ENCODE measurements at regions not wholly inside any gene's neighbourhood (a gene's known extent, or its start where the extent isn't known, plus 50 kb on each side); places are given as distances from the start of the nearest gene placed in this dataset.
"Not testable (repeated sequence)": the region's sequence is repeated elsewhere in the genome, so short reads cannot be mapped to it uniquely, and the experiment has no call there.

DNA sequence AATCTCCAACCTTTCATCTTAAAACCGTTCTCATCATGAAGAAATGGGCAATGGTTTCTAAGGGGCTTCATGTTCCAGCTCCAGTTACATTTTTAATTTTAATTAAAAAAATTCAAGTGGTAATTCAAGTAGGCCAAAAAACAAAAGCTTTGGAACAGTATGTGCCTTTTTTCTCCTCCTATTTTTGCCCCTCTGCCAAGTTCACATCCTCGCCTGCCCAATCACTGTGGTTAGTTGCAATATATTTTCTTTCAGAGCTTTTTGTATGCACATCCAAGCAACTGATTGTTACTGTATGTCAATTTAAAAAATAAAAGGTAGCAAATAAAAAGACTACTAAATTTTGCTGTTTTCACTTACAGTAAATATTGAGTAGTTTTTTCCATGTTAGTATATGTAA lies 99.8 kb upstream of the B3GAT2 start:
- DNase-seq, result no peak

DNA sequence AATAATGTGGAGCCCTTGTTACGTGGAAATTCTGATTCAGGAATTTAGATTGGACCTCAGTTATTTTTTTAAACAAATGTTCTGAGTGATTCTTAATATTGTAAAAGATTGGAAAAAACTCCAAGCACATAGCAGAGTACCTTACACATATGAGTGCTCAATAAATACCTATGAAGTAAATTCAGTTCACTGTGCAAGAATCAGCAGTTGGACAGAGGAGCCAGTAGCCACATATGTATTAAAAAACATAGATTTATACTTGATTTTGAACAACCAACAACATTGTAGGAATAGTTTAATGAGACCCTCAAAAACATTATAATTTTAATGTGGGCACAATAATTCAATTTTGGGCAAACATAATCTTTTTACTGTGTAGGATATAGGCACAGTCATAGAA lies 109.3 kb upstream of the B3GAT2 start:
- no peak for DNase-seq

DNA sequence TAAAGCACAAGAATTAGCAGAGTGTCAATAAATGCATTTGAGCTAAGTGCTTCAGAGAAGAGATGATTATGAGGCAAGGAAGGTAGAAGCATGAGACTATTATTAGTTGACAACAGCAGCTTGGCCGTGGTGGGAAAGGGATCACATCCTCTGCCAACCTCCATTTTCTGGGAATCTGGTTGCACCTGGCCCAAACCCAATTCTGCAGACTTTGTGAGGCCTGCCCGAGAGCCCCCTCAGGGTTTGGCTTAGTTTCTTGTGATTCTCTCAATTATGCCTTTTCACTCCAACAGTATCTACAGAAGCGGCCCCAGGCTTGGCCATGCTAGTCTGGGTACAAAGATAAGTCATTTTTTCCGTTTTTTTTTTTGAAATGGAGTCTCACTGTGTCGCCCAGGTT lies 111.0 kb upstream of the B3GAT2 start:
- no peak for DNase-seq

DNA sequence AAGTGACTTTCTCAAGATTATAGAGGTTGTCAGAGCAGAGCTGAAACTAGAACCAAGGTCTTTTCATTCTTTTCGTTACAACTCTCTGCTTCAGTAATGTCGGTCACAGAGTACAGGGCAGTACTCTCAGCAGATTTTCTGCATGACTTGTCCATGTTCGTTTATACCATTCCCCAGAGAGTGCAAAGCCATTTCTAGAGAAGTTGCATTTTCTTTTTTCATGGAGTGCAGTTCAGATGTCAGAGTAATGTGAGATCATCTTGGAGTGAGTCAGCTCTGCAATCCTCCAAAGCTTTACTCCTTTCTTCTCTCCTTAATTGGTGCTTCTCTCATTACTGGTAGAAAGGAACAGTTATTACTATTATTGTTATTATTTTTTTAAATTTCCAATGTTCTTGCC lies 115.6 kb upstream of the B3GAT2 start:
- DNase-seq, result no peak

DNA sequence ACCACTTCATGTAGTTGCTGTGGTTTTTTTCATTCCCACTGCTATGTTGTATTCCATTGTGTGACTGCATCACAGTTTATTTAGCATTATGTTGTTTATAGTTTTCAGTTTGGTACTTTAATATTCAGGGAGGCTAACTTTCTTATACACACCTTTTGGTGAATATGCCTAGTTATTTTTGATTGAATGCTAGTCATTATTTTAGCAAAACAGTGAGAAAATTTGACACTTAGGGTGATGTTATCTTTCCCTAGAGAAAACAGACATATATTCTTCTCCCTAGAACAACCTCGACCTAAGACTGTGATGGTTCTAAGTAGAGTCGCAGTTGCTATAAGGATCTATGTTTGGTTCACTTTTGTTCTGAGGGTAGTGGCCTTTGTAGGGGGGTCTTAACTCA lies 120.8 kb upstream of the B3GAT2 start:
- no peak for DNase-seq

DNA sequence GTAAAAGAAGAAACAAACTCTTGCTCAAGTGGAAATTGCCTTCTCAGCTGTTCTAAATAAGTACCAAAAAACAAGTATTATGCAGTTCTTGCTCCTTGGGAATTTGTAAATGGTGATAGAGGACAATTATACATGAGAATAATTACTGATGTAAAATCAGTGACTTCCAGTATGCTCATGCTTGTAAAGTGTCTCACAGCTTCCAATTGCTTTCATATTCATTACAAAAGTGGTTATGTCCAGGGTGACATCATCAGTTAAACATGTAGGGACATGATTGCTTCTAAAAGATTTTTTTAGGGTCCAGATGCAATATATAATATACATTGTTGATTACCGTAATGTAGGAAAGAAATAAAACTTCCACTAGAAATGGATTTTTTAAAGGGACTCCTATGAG lies 122.8 kb upstream of the B3GAT2 start:
- DNase-seq, result no peak

DNA sequence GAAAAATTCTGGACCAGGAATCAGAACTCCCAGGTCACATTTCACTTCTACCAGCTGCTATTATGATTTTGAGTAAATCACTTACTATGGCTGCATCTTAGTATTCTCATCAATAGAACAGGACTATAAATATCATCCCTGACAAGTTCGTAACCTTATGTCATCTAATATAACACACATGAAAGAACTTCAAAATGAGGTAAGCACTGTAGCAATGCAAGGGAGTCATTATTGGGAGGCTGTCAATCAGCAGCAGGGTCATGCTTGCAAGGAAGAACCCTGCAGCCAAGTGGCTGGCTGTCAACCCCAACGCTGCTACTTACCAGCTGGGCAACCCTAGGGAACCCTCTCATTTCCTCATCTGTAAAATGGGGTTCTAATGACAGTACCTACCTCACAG lies 123.3 kb upstream of the B3GAT2 start:
- DNase-seq, result no peak

DNA sequence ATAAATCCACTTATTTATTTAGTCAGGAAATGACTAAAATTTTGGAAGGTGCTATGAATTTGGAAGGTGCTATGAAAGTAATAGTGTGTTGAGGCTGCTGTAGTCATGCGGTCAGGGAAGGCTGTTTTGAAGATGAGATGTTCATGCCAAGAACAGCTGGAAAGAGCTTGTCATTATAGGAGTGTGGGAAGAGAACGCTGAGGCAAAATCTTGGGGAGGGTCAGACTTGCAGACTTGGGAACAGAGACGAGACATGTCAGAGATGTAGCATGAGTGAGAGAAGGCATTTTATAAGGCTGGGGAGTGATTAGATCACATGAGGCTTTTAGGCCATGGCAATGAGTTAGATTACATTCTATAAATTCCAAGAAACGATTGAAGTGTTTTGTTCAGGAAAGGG lies 124.0 kb upstream of the B3GAT2 start:
- DNase-seq, result no peak

DNA sequence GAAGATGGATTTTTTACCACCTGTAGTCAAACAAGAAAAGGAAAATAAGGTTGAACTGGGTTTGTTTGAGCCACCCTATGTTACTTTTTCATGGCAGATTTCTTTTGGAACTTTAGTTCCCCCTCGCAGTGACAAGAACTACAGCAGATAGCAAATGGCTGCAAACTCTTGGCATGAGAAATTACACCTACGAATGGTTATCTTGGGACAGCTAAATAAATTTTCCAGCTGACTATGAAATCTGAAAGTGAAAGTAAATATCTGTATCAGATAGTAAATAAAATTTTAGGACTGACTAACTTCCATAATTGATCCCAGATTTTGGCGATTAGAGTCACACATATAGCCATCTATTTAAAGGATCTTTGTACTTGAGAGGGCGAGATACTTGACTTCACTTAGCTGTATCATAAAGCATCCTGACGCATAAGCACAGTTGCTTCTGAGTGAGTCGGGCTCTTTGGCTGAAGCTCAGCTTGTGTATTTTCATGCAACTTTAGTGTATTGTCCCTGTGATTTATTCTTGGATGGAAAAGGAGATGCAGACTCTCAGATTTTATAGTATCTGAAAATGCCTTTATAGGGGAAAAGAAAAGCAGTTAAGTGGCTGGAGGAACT lies 125.3 kb upstream of the B3GAT2 start:
- no peak for DNase-seq

DNA sequence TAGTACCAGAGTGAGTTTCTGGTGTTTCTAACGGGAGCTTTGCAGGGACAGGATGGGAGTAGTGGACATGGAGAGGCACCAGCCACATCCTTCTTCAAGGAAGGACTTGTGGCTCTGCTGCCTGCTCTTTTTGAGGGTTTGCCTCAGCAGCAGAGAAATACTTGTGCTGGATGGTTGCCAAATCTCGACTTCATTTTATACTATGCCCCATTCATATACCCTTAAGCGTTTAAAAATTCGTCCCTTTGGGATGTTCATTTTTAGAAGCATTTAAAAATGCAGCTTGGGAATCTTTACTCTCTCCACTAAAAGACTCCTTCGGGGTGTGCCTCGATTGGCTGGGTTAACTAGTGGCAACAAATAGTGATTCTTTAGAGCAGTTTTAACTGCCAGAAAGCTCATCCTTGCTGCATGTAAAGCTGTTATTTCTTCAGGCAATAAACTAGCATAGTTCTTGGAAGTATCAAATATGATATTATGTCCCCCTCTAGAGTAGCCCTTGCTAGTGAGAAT lies 126.5 kb upstream of the B3GAT2 start:
- DNase-seq, result no peak

DNA sequence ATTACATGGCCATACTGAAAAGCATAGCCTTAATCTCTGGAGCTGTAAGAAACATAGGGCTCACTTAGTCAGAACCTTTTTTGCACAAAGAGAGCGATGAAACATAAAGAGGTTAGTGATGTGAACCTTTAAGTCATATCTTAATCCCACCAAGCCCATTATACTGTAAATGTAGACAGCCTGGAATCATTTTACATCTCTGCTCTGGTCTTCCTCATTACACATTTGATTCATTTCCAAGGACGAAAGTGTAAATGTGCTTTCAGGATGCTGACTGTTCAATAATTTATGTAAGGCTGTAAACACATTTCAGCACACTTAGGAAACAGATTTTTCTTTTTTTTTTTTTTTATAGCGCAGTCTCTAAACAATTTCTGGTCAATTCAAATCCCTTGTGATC lies 131.3 kb upstream of the B3GAT2 start:
- DNase-seq, result no peak

DNA sequence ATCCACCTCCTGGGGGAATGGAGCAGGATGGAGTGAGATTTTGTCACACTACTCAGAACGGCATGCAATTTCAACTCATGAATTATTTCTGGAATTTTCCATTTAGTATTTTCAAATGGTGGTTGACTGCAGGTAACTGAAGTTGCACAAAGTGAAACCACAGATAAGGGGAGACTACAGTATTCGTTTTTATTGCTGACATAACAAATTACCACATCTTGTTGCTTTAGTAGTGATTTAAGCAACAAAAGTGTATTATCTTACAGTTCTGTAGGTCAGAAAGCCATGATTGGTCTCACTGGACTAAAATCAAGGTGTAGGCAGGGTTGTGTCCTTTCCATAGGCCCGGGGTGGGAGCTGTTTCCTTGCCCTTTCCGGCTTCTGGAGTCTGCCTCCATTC lies 133.4 kb upstream of the B3GAT2 start:
- no peak for DNase-seq

DNA sequence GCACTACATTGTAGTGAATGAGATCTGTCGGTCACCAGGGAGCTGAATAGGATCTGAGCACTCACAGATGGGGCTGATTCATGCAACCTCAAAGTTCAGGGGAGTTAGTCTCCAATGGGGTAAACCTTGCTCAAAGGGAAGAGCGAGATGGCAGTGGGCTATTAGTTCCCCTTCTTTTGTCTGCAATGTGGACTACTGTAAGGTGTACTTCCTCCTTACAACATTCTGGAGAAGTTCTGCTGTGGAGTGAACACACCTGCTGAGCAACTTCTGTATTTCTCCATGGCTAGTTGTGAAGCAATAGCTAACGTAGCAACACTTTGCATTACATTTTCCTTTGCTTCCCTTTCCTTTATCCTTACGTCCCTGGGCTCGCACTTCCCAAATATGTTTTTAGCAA lies 134.3 kb upstream of the B3GAT2 start:
- no peak for DNase-seq

DNA sequence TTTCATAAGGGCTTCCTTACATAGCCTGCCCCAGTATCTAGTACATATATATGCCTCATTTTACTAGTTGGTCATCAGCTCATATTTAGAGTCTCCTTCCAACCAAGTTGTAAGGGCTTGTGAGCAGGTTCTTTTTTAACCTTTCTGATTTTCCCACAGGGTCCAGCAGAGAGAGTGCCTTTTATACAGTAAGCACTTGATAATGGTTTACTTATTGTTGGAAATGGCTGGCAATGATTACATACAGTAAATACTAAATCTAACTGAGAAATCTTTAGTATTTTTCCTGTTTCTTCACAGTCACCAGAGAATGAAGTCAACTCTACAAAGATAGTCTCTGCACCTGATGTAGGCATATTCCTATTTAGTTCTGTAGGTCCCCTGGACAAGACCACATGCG lies 135.1 kb upstream of the B3GAT2 start:
- DNase-seq, result no peak

DNA sequence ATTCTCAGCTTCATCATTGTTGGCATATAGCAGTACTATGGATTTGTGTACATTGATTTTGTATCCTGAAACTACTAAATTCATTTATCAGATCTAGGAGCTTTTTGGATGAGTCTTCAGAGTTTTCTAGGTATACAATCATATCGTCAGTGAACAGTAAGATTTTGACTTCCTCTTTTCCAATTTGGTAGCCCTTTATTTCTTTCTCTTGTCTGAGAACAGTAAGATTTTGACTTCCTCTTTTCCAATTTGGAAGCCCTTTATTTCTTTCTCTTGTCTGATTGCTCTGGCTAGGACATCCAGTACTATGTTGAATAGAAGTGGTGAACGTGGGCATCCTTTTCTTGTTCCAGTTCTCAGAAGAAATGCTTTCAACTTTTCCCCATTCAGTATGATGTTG lies 140.4 kb upstream of the B3GAT2 start:
- not testable (repeated sequence) for DNase-seq

DNA sequence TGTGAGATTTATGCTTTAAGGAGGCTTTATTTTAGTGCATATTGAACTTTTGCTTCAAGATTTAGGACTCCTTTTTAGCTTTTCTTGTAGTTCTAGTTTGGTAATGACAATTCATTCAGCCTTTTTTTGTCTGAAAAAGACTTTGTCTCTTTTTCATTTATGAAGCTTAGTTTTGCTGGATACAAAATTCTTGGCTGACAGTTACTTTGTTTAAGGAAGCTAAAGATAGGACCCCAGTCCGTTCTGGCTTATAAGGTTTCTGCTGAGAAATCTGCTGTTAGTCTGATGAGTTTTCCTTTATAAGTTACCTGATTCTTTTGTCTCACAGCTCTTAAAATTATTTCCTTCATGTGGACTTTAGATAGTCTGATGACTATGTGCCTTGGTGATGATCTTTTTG lies 142.8 kb upstream of the B3GAT2 start:
- no peak for DNase-seq

DNA sequence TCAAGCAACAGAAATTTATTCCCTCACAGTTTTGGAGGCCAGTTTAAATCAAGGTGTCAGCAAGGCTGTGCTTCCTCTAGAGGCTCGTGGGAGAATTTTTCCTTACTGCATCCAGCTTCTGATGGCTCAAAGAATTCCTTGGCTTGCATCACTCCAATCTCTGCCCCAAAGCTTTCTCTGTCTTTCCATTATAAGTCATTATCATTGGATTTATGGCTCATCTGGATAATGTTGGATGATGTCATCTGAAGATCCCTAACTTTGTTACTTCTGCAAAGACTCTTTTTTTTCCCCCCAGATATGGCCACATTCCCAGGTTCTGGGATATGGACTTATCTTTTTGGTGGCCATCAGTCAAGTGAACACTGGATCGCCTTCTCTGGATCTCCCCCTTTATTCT lies 146.3 kb upstream of the B3GAT2 start:
- no peak for DNase-seq

DNA sequence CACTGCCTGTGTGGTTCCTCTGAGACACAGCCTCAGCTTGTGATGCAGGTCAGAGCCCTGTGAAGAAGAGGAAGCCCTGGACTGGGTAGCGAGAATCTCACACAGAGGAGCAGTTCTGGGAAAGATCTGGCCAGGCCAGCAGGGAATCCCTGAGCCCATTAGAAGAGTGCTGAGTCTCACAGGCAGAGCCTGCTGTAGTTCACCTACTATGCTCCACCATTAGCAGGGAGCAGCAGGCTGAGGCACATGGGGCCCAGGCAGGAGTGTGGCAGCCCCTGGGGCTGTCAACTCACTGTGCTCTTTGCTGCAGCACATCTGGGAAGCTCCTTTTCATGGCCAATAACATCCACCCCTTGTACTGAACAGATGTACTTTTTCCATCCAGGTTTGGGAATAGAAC lies 146.8 kb upstream of the B3GAT2 start:
- no peak for DNase-seq

DNA sequence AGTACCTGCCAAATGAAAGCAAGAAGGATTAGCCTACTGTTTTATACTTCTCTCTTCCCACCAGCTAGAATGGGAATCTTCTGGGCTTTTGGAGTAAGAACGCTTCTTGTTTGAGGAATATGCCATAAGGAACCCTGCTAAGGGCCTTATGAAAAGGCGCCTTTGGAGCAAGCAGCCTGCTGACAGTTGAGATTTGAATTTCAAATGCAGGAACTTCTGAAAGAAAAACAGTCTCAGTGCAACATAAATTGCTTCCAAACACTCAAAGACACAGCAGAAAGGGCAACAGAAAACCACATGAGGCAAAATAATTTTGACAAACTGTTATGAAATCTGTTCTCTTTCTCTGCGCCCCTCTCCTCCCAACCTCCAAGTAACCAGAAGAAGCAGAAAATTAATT lies 149.4 kb upstream of the B3GAT2 start:
- no peak for DNase-seq

DNA sequence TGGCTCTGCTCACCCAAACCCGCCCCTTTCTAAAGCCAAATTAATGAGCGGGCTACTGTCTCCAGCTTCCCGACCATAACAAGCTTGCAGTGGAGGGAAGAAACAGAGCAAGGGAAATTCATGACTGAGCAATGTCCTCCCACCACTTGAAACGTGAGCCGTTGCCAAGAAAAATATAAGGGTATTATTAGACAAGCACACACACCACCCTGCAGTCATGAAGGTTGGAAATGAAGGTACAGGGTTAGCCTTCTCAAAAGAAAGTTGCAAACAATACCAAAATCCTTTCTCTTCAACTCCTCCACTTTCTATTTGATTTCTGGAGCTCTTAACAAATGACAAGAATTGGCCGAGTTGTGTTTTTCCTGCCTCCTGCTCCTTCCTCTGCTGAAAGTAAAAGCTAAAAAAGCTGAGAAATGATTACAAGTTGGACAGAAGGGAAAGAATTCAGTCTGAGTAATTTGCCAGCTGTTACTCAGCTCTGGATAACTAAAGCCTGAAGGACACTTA lies 151.1 kb upstream of the B3GAT2 start:
- DNase-seq, result no peak

DNA sequence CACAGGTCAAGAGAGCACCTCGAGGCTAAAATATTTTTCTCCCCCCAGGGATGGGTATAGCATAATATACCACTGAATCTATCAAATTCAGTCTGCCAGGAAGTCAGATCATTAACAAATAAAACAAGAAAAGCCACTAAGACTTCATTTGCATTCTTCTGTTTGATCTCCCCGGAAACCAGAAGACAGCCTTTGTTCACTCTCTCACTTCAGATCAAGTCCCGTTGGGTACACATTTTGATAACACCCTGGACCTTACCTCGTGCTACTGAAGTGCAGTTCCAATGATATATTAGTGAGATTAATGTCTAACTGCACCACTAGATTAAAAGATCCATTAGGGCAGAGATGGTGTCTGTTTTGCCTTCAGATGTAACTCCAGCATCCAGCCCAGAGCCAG lies 157.7 kb upstream of the B3GAT2 start:
- DNase-seq, result no peak

DNA sequence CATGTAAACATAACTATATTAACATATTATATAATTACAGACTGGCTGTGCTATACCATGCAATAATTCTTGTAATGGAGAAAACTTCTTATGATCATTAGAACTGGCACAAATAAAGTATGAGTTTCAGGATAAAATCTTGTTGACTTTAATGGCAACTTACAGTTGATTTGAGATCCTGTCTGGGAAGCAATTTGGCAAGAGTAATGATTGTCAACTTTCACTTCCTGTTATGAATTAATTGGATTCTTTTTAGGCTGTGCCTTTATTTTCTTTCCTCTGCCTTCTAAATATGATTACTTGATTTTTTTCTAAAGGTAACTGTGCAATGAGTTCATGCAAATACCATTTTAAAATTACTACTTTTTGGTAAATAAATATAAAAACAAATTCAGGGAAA lies 158.1 kb upstream of the B3GAT2 start:
- no peak for DNase-seq

DNA sequence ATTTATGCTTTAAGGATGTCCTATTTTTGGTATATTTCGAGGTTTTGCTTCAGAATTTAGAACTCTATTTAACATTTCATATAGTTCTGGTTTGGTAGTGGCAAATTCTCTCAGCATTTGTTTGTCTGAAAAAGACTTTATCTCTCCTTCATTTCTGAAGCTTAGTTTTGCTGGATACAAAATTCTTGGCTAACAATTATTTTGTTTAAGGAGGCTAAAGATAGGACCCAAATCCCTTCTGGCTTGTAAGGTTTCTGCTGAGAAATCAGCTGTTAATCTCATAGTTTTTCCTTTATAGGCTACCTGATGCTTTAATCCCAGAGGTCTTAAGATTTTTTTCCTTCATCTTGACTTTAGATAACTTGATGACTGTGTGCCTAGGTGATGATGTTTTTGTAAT lies 162.7 kb upstream of the B3GAT2 start:
- DNase-seq, result no peak

DNA sequence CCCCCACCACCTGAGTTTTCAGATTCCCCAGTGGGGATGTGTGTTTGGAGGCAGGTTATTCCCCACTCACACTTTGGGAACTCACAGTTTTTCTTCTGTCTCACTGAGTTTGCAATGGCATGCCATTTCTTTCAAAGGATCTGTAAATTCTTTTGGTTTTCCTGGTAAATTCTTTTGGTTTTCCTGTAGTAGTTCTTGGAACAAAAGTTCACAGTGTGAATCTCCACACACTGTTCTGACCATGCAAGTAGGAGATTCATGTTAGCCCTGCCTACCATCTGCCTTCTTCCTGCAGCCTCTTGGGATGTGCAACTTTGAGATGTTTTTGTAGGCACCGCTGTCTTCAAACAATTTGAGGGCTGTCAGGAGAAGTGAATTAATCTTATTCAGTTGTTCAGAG lies 165.6 kb upstream of the OGFRL1 start:
- DNase-seq, result no peak

DNA sequence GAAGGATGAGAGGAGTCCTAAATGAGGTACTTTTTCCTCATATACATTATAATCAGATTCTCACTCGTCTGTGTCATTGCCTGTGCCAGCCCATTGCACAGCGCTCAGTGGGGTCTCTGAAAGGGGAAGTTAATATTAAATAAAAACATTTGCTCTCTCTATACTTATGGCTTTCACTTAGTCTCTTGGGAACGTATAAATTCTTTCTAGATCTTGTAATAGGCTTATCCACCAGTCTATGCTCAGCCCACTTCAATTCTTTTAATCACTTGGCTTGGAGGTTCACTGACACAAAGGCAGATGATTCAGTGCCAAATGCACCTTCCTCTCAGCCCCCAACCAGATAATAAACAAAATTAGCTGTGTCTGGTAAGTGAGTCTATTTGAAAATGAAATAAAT lies 164.3 kb upstream of the OGFRL1 start:
- DNase-seq, result no peak

DNA sequence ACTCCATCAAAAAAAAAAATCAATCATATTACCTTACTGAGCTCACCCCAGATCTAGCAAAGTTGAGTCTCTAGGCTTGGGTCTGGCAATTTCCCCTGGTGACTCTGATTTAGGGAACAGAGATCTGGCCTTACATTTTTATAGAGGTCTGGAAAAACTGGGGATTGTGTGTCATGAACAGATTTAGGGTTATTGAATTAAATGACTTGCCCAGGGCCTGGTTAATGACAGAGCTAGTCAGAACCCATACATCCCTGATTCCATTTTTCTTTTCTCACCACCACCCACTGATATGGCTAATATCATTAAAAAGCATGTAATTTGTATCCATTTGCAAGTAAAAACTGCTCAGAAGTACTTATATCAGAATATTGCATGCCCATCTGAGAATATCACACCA lies 163.4 kb upstream of the OGFRL1 start:
- DNase-seq, result no peak
